ENCODE measurements at regions not wholly inside any gene's neighbourhood (a gene's known extent, or its start where the extent isn't known, plus 50 kb on each side); places are given as distances from the start of the nearest gene placed in this dataset.

GRCh38 chr13:64746845-64747244 lies 2483.3 kb downstream of the PCDH9 start:
- no peak overlapping the region for H3K27ac ChIP-seq (ENCODE audit: low read depth, low read length)
- TF ChIP-seq EZH2 (IDR thresholded peaks at IDR 0.05; ENCODE audit: insufficient read depth, low read length) = no peak
- TF ChIP-seq, protein P1, sequence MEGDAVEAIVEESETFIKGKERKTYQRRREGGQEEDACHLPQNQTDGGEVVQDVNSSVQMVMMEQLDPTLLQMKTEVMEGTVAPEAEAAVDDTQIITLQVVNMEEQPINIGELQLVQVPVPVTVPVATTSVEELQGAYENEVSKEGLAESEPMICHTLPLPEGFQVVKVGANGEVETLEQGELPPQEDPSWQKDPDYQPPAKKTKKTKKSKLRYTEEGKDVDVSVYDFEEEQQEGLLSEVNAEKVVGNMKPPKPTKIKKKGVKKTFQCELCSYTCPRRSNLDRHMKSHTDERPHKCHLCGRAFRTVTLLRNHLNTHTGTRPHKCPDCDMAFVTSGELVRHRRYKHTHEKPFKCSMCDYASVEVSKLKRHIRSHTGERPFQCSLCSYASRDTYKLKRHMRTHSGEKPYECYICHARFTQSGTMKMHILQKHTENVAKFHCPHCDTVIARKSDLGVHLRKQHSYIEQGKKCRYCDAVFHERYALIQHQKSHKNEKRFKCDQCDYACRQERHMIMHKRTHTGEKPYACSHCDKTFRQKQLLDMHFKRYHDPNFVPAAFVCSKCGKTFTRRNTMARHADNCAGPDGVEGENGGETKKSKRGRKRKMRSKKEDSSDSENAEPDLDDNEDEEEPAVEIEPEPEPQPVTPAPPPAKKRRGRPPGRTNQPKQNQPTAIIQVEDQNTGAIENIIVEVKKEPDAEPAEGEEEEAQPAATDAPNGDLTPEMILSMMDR (IDR thresholded peaks at IDR 0.05; ENCODE audit: insufficient read depth, low read depth, low read length) = no peak
- no peaks in the 10 kb centered on the region for H3K4me1 ChIP-seq (ENCODE audit: insufficient read depth, low read length)
- H3K9me3 ChIP-seq (ENCODE audit: insufficient read depth, low read depth, low read length) = no peaks in the 10 kb centered on the region
- DNase-seq (ENCODE audit: low read depth) = no peak
- no peaks in the 10 kb centered on the region for H3K4me1 Mint-ChIP-seq (ENCODE audit: low read depth, unreplicated experiment)
- no peak overlapping the region for H3K27ac Mint-ChIP-seq (ENCODE audit: unreplicated experiment)
- no peaks in the 10 kb centered on the region for H3K27me3 Mint-ChIP-seq (ENCODE audit: low read depth, unreplicated experiment)
- H3K9ac ChIP-seq (ENCODE audit: low read length) = no peak overlapping the region
- H2AFZ ChIP-seq (ENCODE audit: low read depth, low read length) = no peak overlapping the region
- no peak overlapping the region for H3K4me3 ChIP-seq (ENCODE audit: insufficient read depth, low read depth, low read length)
- no peak for FAIRE-seq
- no peak overlapping the region for H3K4me3 Mint-ChIP-seq (ENCODE audit: unreplicated experiment)
- no peaks in the 10 kb centered on the region for H3K9me3 Mint-ChIP-seq (ENCODE audit: unreplicated experiment)
- H3K4me2 ChIP-seq (ENCODE audit: low read length) = no peak overlapping the region
- H3K36me3 ChIP-seq (ENCODE audit: insufficient read depth, low read length) = no peaks in the 10 kb centered on the region
- H4K20me1 ChIP-seq (ENCODE audit: insufficient read depth, low read length) = no peaks in the 10 kb centered on the region
- H3K79me2 ChIP-seq (ENCODE audit: insufficient read depth, low read length) = no peaks in the 10 kb centered on the region
- H3K27me3 ChIP-seq (ENCODE audit: insufficient read depth, low read length) = no peaks in the 10 kb centered on the region
- no peaks in the 10 kb centered on the region for H3K36me3 Mint-ChIP-seq (ENCODE audit: low read depth, unreplicated experiment)

GRCh38 chr13:64740493-64740892 lies 2489.6 kb downstream of the PCDH9 start:
- H3K36me3 Mint-ChIP-seq (ENCODE audit: low read depth, unreplicated experiment) = no peaks in the 10 kb centered on the region
- Histone ChIP-seq H3K4me2 (ENCODE audit: low read length) (no peak overlapping the region), H3K36me3 (ENCODE audit: insufficient read depth, low read length) (no peaks in the 10 kb centered on the region), H2AFZ (ENCODE audit: low read depth, low read length) (no peak overlapping the region), H3K4me3 (ENCODE audit: insufficient read depth, low read depth, low read length) (no peak overlapping the region), H4K20me1 (ENCODE audit: insufficient read depth, low read length) (no peaks in the 10 kb centered on the region), H3K79me2 (ENCODE audit: insufficient read depth, low read length) (no peaks in the 10 kb centered on the region), H3K9me3 (ENCODE audit: insufficient read depth, low read depth, low read length) (no peaks in the 10 kb centered on the region), H3K27me3 (ENCODE audit: insufficient read depth, low read length) (no peaks in the 10 kb centered on the region), H3K9ac (ENCODE audit: low read length) (no peak overlapping the region), H3K27ac (ENCODE audit: low read depth, low read length) (no peak overlapping the region), H3K4me1 (ENCODE audit: insufficient read depth, low read length) (no peaks in the 10 kb centered on the region)
- H3K4me1 Mint-ChIP-seq (ENCODE audit: low read depth, unreplicated experiment) = no peaks in the 10 kb centered on the region
- DNase-seq (ENCODE audit: low read depth) (no peak), FAIRE-seq (no peak)
- H3K27ac Mint-ChIP-seq (ENCODE audit: unreplicated experiment) = no peak overlapping the region
- H3K4me3 Mint-ChIP-seq (ENCODE audit: unreplicated experiment) = no peak overlapping the region
- no peaks in the 10 kb centered on the region for H3K27me3 Mint-ChIP-seq (ENCODE audit: low read depth, unreplicated experiment)
- TF ChIP-seq, protein P1 (IDR thresholded peaks at IDR 0.05; ENCODE audit: insufficient read depth, low read depth, low read length) = no peak
- TF ChIP-seq EZH2 (IDR thresholded peaks at IDR 0.05; ENCODE audit: insufficient read depth, low read length) = no peak
- peaks cover 4% of the 10 kb centered on the region for H3K9me3 Mint-ChIP-seq (ENCODE audit: unreplicated experiment)

GRCh38 chr13:64725492-64725891 lies 2504.6 kb downstream of the PCDH9 start:
- Histone ChIP-seq H3K4me1 (ENCODE audit: insufficient read depth, low read length) (peaks cover 10% of the 10 kb centered on the region), H3K79me2 (ENCODE audit: insufficient read depth, low read length) (no peaks in the 10 kb centered on the region)
- H3K27ac Mint-ChIP-seq (ENCODE audit: unreplicated experiment) = no peak overlapping the region

More at GRCh38 chr13:64725492-64725891, 2504.6 kb downstream of the PCDH9 start:
- H3K27me3 ChIP-seq (ENCODE audit: insufficient read depth, low read length) = no peaks in the 10 kb centered on the region
- no peak for TF ChIP-seq EZH2 (IDR thresholded peaks at IDR 0.05; ENCODE audit: insufficient read depth, low read length)
- TF ChIP-seq, protein P1 (IDR thresholded peaks at IDR 0.05; ENCODE audit: insufficient read depth, low read depth, low read length) = no peak
- H3K36me3 ChIP-seq (ENCODE audit: insufficient read depth, low read length) = no peaks in the 10 kb centered on the region
- FAIRE-seq (no peak), DNase-seq (ENCODE audit: low read depth) (no peak)
- H4K20me1 ChIP-seq (ENCODE audit: insufficient read depth, low read length) = no peaks in the 10 kb centered on the region
- no peak overlapping the region for H3K27ac ChIP-seq (ENCODE audit: low read depth, low read length)
- no peak overlapping the region for H3K4me3 ChIP-seq (ENCODE audit: insufficient read depth, low read depth, low read length)
- H3K4me2 ChIP-seq (ENCODE audit: low read length) = no peak overlapping the region
- peak overlapping the region; percentile 24 for H2AFZ ChIP-seq (ENCODE audit: low read depth, low read length)
- no peaks in the 10 kb centered on the region for H3K27me3 Mint-ChIP-seq (ENCODE audit: low read depth, unreplicated experiment)
- H3K9ac ChIP-seq (ENCODE audit: low read length) = no peak overlapping the region
- no peaks in the 10 kb centered on the region for H3K9me3 ChIP-seq (ENCODE audit: insufficient read depth, low read depth, low read length)
- no peak overlapping the region for H3K4me3 Mint-ChIP-seq (ENCODE audit: unreplicated experiment)
- no peaks in the 10 kb centered on the region for H3K36me3 Mint-ChIP-seq (ENCODE audit: low read depth, unreplicated experiment)
- H3K9me3 Mint-ChIP-seq (ENCODE audit: unreplicated experiment) = peaks cover 5% of the 10 kb centered on the region
- peaks cover 11% of the 10 kb centered on the region for H3K4me1 Mint-ChIP-seq (ENCODE audit: low read depth, unreplicated experiment)

All from astrocyte (in vitro differentiated cells and primary cell).